ENCODE measurements at regions not wholly inside any gene's neighbourhood (a gene's known extent, or its start where the extent isn't known, plus 50 kb on each side); places are given as distances from the start of the nearest gene placed in this dataset.

GRCh38 chr14:97024300-97024699, 227.1 kb downstream of the VRK1 start:
- intact Hi-C loops (cut with DNase I; ENCODE audit: low total_unique reads), result no loop called here
- peaks cover 0 to 12% of the 10 kb centered on the region in 2 donors for H3K27me3 ChIP-seq
- no peak overlapping the region for H3K4me3 ChIP-seq
- H3K9me3 ChIP-seq, result no peaks in the 10 kb centered on the region
- H3K27ac ChIP-seq, result no peak overlapping the region
- H3K36me3 ChIP-seq, result no peaks in the 10 kb centered on the region
- H3K4me1 ChIP-seq, result no peaks in the 10 kb centered on the region
- TF ChIP-seq, protein P1, sequence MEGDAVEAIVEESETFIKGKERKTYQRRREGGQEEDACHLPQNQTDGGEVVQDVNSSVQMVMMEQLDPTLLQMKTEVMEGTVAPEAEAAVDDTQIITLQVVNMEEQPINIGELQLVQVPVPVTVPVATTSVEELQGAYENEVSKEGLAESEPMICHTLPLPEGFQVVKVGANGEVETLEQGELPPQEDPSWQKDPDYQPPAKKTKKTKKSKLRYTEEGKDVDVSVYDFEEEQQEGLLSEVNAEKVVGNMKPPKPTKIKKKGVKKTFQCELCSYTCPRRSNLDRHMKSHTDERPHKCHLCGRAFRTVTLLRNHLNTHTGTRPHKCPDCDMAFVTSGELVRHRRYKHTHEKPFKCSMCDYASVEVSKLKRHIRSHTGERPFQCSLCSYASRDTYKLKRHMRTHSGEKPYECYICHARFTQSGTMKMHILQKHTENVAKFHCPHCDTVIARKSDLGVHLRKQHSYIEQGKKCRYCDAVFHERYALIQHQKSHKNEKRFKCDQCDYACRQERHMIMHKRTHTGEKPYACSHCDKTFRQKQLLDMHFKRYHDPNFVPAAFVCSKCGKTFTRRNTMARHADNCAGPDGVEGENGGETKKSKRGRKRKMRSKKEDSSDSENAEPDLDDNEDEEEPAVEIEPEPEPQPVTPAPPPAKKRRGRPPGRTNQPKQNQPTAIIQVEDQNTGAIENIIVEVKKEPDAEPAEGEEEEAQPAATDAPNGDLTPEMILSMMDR (IDR thresholded peaks at IDR 0.05), result no peak
- no peak for TF ChIP-seq POLR2AphosphoS5 (IDR thresholded peaks at IDR 0.05)
- TF ChIP-seq POLR2A (IDR thresholded peaks at IDR 0.05), result no peak
- DNase-seq (ENCODE audit: low spot score in 2 of 2), result no peak

GRCh38 chr14:97025722-97026121, 228.5 kb downstream of the VRK1 start:
- Histone ChIP-seq H3K4me3 (no peak overlapping the region), H3K9me3 (no peaks in the 10 kb centered on the region), H3K27me3 (peaks cover 0 to 12% of the 10 kb centered on the region in 2 donors), H3K27ac (no peak overlapping the region), H3K4me1 (no peaks in the 10 kb centered on the region), H3K36me3 (no peaks in the 10 kb centered on the region)
- DNase-seq (ENCODE audit: low spot score in 2 of 2), result no peak
- TF ChIP-seq, protein P1 (IDR thresholded peaks at IDR 0.05), result no peak
- no peak for TF ChIP-seq POLR2A (IDR thresholded peaks at IDR 0.05)
- no peak for TF ChIP-seq POLR2AphosphoS5 (IDR thresholded peaks at IDR 0.05)
- intact Hi-C loops (cut with DNase I; ENCODE audit: low total_unique reads), result no loop called here

DNA sequence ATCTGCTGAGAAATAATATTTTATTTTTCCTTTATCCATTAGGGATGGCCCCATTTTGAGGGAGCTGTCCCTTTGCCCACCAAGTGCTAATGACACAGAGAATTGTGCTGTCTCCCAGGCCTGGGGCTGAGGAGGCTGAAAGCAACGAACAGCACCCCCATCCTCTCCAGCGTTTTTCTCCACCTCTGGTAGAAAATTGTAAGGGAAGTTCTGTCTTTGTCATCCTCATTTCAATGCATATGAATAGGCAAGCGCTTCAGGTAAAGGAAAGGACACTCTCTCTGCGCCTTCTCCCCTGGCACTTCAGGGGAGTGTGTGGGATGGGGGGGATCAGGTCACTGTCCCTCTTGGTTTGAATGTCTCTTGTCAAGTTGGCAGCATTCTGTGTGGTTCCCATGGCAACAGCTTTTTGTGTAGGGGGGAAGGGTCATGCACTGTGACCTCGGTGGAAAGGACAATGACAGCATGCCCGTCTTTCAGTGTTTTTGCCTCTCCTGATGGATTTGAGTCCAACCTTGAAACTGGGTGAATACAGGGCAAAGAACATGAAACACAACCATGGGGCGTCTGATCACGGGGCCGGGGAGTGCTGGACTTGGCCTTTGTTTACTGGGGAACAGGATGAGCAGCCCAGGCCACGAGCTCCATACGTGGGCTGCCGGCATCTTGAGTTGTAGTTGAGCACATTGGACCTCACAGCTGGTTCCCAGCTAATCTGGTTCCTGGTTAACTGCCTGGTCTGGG, 230.2 kb downstream of the VRK1 start:
- Histone ChIP-seq H3K4me1 (no peaks in the 10 kb centered on the region), H3K36me3 (no peaks in the 10 kb centered on the region), H3K27me3 (peaks cover 0 to 21% of the 10 kb centered on the region in 2 donors), H3K4me3 (no peak overlapping the region), H3K27ac (no peak overlapping the region), H3K9me3 (no peaks in the 10 kb centered on the region)
- intact Hi-C loops (cut with DNase I; ENCODE audit: low total_unique reads), result no loop called here
- no peak for TF ChIP-seq POLR2A (IDR thresholded peaks at IDR 0.05)
- TF ChIP-seq, protein P1 (IDR thresholded peaks at IDR 0.05), result no peak
- TF ChIP-seq POLR2AphosphoS5 (IDR thresholded peaks at IDR 0.05), result no peak
- DNase-seq (ENCODE audit: low spot score in 2 of 2), result no peak

- no peaks in the 10 kb centered on the region for H3K4me1 ChIP-seq
- H3K27me3 ChIP-seq, result peaks cover 0 to 26% of the 10 kb centered on the region in 2 donors
- no peak for TF ChIP-seq POLR2A (IDR thresholded peaks at IDR 0.05)
- TF ChIP-seq POLR2AphosphoS5 (IDR thresholded peaks at IDR 0.05), result no peak
- TF ChIP-seq, protein P1 (IDR thresholded peaks at IDR 0.05), result no peak
- DNase-seq (ENCODE audit: low spot score in 2 of 2), result no peak
- intact Hi-C loops (cut with DNase I; ENCODE audit: low total_unique reads), result no loop called here
- H3K9me3 ChIP-seq, result no peaks in the 10 kb centered on the region
- H3K27ac ChIP-seq, result no peak overlapping the region
- H3K4me3 ChIP-seq, result no peak overlapping the region
- no peaks in the 10 kb centered on the region for H3K36me3 ChIP-seq
Observed at GRCh38 chr14:97028382-97028781, 231.2 kb downstream of the VRK1 start.

GRCh38 chr14:97029800-97030199, 232.6 kb downstream of the VRK1 start:
- TF ChIP-seq, protein P1 (IDR thresholded peaks at IDR 0.05), result no peak
- no peak for TF ChIP-seq POLR2A (IDR thresholded peaks at IDR 0.05)
- peaks cover 0 to 29% of the 10 kb centered on the region in 2 donors for H3K27me3 ChIP-seq
- H3K36me3 ChIP-seq, result no peaks in the 10 kb centered on the region
- H3K27ac ChIP-seq, result no peak overlapping the region
- no peak for DNase-seq (ENCODE audit: low spot score in 2 of 2)
- intact Hi-C loops (cut with DNase I; ENCODE audit: low total_unique reads), result no loop called here
- no peaks in the 10 kb centered on the region for H3K4me1 ChIP-seq
- no peak overlapping the region for H3K4me3 ChIP-seq
- H3K9me3 ChIP-seq, result no peaks in the 10 kb centered on the region

Data from breast epithelium (tissue), 4 donors.